RWPE2 (cell line): ENCODE measurements at regions not wholly inside any gene's neighbourhood (a gene's known extent, or its start where the extent isn't known, plus 50 kb on each side); places are given as distances from the start of the nearest gene placed in this dataset.

ENCODE experiments used
- ATAC-seq: fragments of 200-7000 bp; cut with Tn5 transposase; 3 replicates; pipeline ENCODE4 v1.9.1; 2021; ENCODE audit warnings: low read depth
- DNase-seq: peaks from one replicate; pipeline ENCODE4 v3.0.0-alpha.2; 2020; ENCODE audit warnings: low spot score
- H3K27ac ChIP-seq: fragments of 450-650 bp; 2 replicates; pipeline ENCODE4 v1.5.1; 2017; ENCODE audit warnings: mild to moderate bottlenecking; ENCODE audit not compliant: poor library complexity, severe bottlenecking
- H3K27me3 ChIP-seq: fragments of 250-450 bp; sonication (Bioruptor Pico); 2 replicates; pipeline ENCODE4 v1.5.1; 2021; ENCODE audit warnings: mild to moderate bottlenecking, moderate library complexity; ENCODE audit not compliant: insufficient read depth, poor library complexity, severe bottlenecking
- H3K36me3 ChIP-seq: fragments of 250-450 bp; sonication (Bioruptor Pico); 2 replicates; pipeline ENCODE4 v1.5.1; 2020; ENCODE audit warnings: low read depth, mild to moderate bottlenecking, moderate library complexity
- H3K4me1 ChIP-seq: fragments of 250-450 bp; sonication (Bioruptor Pico); 2 replicates; pipeline ENCODE4 v1.5.1; 2021; ENCODE audit warnings: mild to moderate bottlenecking, moderate library complexity; ENCODE audit not compliant: insufficient read depth, poor library complexity, severe bottlenecking
- H3K4me3 ChIP-seq: fragments of 250-450 bp; sonication (Bioruptor Pico); 2 replicates; pipeline ENCODE4 v1.5.1; 2021; ENCODE audit warnings: mild to moderate bottlenecking, moderate library complexity; ENCODE audit not compliant: severe bottlenecking
- H3K9me3 ChIP-seq: fragments of 250-450 bp; sonication (Bioruptor Pico); 2 replicates; pipeline ENCODE4 v1.5.1; 2021; ENCODE audit warnings: mild to moderate bottlenecking, moderate library complexity; ENCODE audit not compliant: severe bottlenecking
- TF ChIP-seq, protein P1 (sequence below): fragments of 450-650 bp; IDR thresholded peaks from one replicate; pipeline ENCODE4 v1.5.1; 2017; ENCODE audit warnings: mild to moderate bottlenecking, moderate library complexity; ENCODE audit not compliant: poor library complexity, severe bottlenecking

- TF ChIP-seq, protein P1, sequence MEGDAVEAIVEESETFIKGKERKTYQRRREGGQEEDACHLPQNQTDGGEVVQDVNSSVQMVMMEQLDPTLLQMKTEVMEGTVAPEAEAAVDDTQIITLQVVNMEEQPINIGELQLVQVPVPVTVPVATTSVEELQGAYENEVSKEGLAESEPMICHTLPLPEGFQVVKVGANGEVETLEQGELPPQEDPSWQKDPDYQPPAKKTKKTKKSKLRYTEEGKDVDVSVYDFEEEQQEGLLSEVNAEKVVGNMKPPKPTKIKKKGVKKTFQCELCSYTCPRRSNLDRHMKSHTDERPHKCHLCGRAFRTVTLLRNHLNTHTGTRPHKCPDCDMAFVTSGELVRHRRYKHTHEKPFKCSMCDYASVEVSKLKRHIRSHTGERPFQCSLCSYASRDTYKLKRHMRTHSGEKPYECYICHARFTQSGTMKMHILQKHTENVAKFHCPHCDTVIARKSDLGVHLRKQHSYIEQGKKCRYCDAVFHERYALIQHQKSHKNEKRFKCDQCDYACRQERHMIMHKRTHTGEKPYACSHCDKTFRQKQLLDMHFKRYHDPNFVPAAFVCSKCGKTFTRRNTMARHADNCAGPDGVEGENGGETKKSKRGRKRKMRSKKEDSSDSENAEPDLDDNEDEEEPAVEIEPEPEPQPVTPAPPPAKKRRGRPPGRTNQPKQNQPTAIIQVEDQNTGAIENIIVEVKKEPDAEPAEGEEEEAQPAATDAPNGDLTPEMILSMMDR: no peak
- no peaks in the 10 kb centered on the region for H3K4me1 ChIP-seq
- no peak for ATAC-seq
Measured at GRCh38 chr2:199590321-199591203, 132.8 kb upstream of the SATB2 start.

GRCh38 chr2:199589306-199589705 lies 131.6 kb upstream of the SATB2 start:
- H3K4me3 ChIP-seq: no peak overlapping the region
- no peak for ATAC-seq
- no peaks in the 10 kb centered on the region for H3K27me3 ChIP-seq
- TF ChIP-seq, protein P1: no peak
- no peaks in the 10 kb centered on the region for H3K4me1 ChIP-seq
- no peak for DNase-seq
- no peak overlapping the region for H3K27ac ChIP-seq
- H3K36me3 ChIP-seq: no peaks in the 10 kb centered on the region
- H3K9me3 ChIP-seq: no peaks in the 10 kb centered on the region

More at GRCh38 chr2:199590321-199591203, 132.8 kb upstream of the SATB2 start:
- Histone ChIP-seq H3K27me3 (no peaks in the 10 kb centered on the region), H3K9me3 (no peaks in the 10 kb centered on the region), H3K27ac (no peak overlapping the region), H3K4me3 (no peak overlapping the region), H3K36me3 (no peaks in the 10 kb centered on the region)
- no peak for DNase-seq

GRCh38 chr2:199588054-199588453 lies 130.3 kb upstream of the SATB2 start:
- Histone ChIP-seq H3K4me3 (no peak overlapping the region), H3K27ac (no peak overlapping the region), H3K36me3 (no peaks in the 10 kb centered on the region), H3K4me1 (no peaks in the 10 kb centered on the region), H3K27me3 (no peaks in the 10 kb centered on the region), H3K9me3 (no peaks in the 10 kb centered on the region)
- ATAC-seq (no peak), DNase-seq (no peak)
- TF ChIP-seq, protein P1: no peak

DNA sequence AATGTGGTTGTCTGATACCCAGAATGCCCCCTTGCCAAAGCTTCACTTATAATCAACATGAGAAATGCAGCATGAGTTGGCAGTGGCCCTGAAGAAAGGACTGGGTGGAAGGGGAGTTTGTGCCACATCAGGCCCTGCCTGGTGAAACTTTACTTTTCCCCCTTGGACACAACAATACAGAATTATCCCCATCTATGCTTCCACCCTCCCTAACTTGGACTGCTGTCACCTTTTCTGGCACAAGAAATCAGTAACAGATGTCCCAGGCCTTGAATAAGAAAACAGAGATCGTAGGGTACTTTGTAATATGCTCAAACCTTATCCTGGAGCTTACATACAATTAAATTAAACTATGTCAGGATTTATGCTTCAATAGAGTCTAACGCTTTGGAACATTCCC lies 128.9 kb upstream of the SATB2 start:
- ATAC-seq (no peak), DNase-seq (no peak)
- Histone ChIP-seq H3K27me3 (no peaks in the 10 kb centered on the region), H3K27ac (no peak overlapping the region), H3K4me1 (no peaks in the 10 kb centered on the region), H3K9me3 (no peaks in the 10 kb centered on the region), H3K4me3 (no peak overlapping the region), H3K36me3 (no peaks in the 10 kb centered on the region)
- TF ChIP-seq, protein P1: no peak

GRCh38 chr2:199583676-199584075 lies 125.9 kb upstream of the SATB2 start:
- no peaks in the 10 kb centered on the region for H3K4me1 ChIP-seq
- DNase-seq: no peak

More at GRCh38 chr2:199583676-199584075, 125.9 kb upstream of the SATB2 start:
- Histone ChIP-seq H3K27ac (no peak overlapping the region), H3K27me3 (peaks cover 5% of the 10 kb centered on the region), H3K4me3 (no peak overlapping the region), H3K36me3 (no peaks in the 10 kb centered on the region), H3K9me3 (no peaks in the 10 kb centered on the region)
- no peak for ATAC-seq
- TF ChIP-seq, protein P1: no peak
